ENCODE measurements at regions not wholly inside any gene's neighbourhood (a gene's known extent, or its start where the extent isn't known, plus 50 kb on each side); places are given as distances from the start of the nearest gene placed in this dataset.

GRCh38 chrX:34288782-34289181 lies 156.7 kb upstream of the FAM47A start:
- intact Hi-C loops (cut with micrococcal nuclease; ENCODE audit: unreplicated experiment): no loop called here
- BruUV-seq (replicated peaks): no TSS peak
- Histone ChIP-seq H3K27me3 (replicated peaks; ENCODE audit: insufficient read depth, low read depth, low read length, poor library complexity) (no peaks in the 10 kb centered on the region), H3K4me3 (ENCODE audit: low read depth, low read length, poor library complexity, severe bottlenecking) (no peak overlapping the region), H3K4me1 (ENCODE audit: insufficient read depth, low read length, poor library complexity, severe bottlenecking) (no peaks in the 10 kb centered on the region), H3K9me3 (ENCODE audit: low read depth, low read length, poor library complexity, severe bottlenecking) (no peaks in the 10 kb centered on the region), H3K36me3 (ENCODE audit: insufficient read depth, low read length, poor library complexity, severe bottlenecking) (no peaks in the 10 kb centered on the region), H3K27ac (ENCODE audit: low read depth, low read length, poor library complexity, severe bottlenecking) (no peak overlapping the region)
- CTCF ChIA-PET: no interaction called here
- POLR2A ChIA-PET (ENCODE audit: low non-redundant PET): no interaction called here
- no peak for TF ChIP-seq CTCF (conservative IDR thresholded peaks at IDR 0.05; ENCODE audit: low read depth, low read length)
- no peak for TF ChIP-seq EZH2 (IDR thresholded peaks at IDR 0.05; ENCODE audit: borderline replicate concordance, low read depth, low read length, poor library complexity, severe bottlenecking)
- DNase-seq (ENCODE audit: low spot score): no peak

- H3K4me3 ChIP-seq (ENCODE audit: low read depth, low read length, poor library complexity, severe bottlenecking): no peak overlapping the region
- no peak for DNase-seq (ENCODE audit: low spot score)
- POLR2A ChIA-PET (ENCODE audit: low non-redundant PET): no interaction called here
- no peak overlapping the region for H3K27ac ChIP-seq (ENCODE audit: low read depth, low read length, poor library complexity, severe bottlenecking)
- H3K36me3 ChIP-seq (ENCODE audit: insufficient read depth, low read length, poor library complexity, severe bottlenecking): no peaks in the 10 kb centered on the region
- H3K9me3 ChIP-seq (ENCODE audit: low read depth, low read length, poor library complexity, severe bottlenecking): no peaks in the 10 kb centered on the region
- H3K27me3 ChIP-seq (replicated peaks; ENCODE audit: insufficient read depth, low read depth, low read length, poor library complexity): peaks cover 3% of the 10 kb centered on the region
- intact Hi-C loops (cut with micrococcal nuclease; ENCODE audit: unreplicated experiment): loop anchor here (5.0 kb wide), 1 partner anchor 848 kb away; no protein-coding TSS in a partner anchor
- no TSS peak for BruUV-seq (replicated peaks)
- CTCF ChIA-PET: no interaction called here
- no peaks in the 10 kb centered on the region for H3K4me1 ChIP-seq (ENCODE audit: insufficient read depth, low read length, poor library complexity, severe bottlenecking)
- TF ChIP-seq EZH2 (IDR thresholded peaks at IDR 0.05; ENCODE audit: borderline replicate concordance, low read depth, low read length, poor library complexity, severe bottlenecking): no peak
- TF ChIP-seq CTCF (conservative IDR thresholded peaks at IDR 0.05; ENCODE audit: low read depth, low read length): no peak
Observed at GRCh38 chrX:34279866-34280560, 147.9 kb upstream of the FAM47A start.

GRCh38 chrX:34275699-34276098 lies 143.6 kb upstream of the FAM47A start:
- ChIA-PET CTCF (interaction anchor here (0.8 kb wide), 1 partner anchor 841 kb away, joined by 5 read pairs; no protein-coding TSS in a partner anchor), POLR2A (ENCODE audit: low non-redundant PET) (no interaction called here)
- Histone ChIP-seq H3K36me3 (ENCODE audit: insufficient read depth, low read length, poor library complexity, severe bottlenecking) (no peaks in the 10 kb centered on the region), H3K9me3 (ENCODE audit: low read depth, low read length, poor library complexity, severe bottlenecking) (no peaks in the 10 kb centered on the region), H3K4me3 (ENCODE audit: low read depth, low read length, poor library complexity, severe bottlenecking) (no peak overlapping the region), H3K27me3 (replicated peaks; ENCODE audit: insufficient read depth, low read depth, low read length, poor library complexity) (no peaks in the 10 kb centered on the region), H3K27ac (ENCODE audit: low read depth, low read length, poor library complexity, severe bottlenecking) (no peak overlapping the region), H3K4me1 (ENCODE audit: insufficient read depth, low read length, poor library complexity, severe bottlenecking) (no peaks in the 10 kb centered on the region)
- peak; percentile 9 for DNase-seq (ENCODE audit: low spot score)
- intact Hi-C loops (cut with micrococcal nuclease; ENCODE audit: unreplicated experiment): no loop called here
- TF ChIP-seq EZH2 (IDR thresholded peaks at IDR 0.05; ENCODE audit: borderline replicate concordance, low read depth, low read length, poor library complexity, severe bottlenecking) (no peak), CTCF (conservative IDR thresholded peaks at IDR 0.05; ENCODE audit: low read depth, low read length) (peak; percentile 37; the same call in 1 of the 2 replicates)
- no TSS peak for BruUV-seq (replicated peaks)
